WI38 (cell line): ENCODE measurements at regions not wholly inside any gene's neighbourhood (a gene's known extent, or its start where the extent isn't known, plus 50 kb on each side); places are given as distances from the start of the nearest gene placed in this dataset.

Experiments
- H3K4me3 ChIP-seq: 2 replicates; pipeline ENCODE4 v1.5.1; 2011; ENCODE audit warnings: low read depth, mild to moderate bottlenecking, control low read depth, low read length
- CTCF ChIP-seq: IDR thresholded peaks from 2 replicates; pipeline ENCODE4 v1.5.1; 2012; ENCODE audit warnings: low read depth, mild to moderate bottlenecking, control low read depth, low read length

- TF ChIP-seq CTCF = no peak
Observed at GRCh38 chr11:28481616-28482480, 373.7 kb downstream of the METTL15 start.

GRCh38 chr11:28480406-28480805, 372.2 kb downstream of the METTL15 start:
- H3K4me3 ChIP-seq = no peak overlapping the region
- no peak for TF ChIP-seq CTCF

More at GRCh38 chr11:28481616-28482480, 373.7 kb downstream of the METTL15 start:
- no peak overlapping the region for H3K4me3 ChIP-seq

GRCh38 chr11:28476864-28477263, 368.7 kb downstream of the METTL15 start:
- TF ChIP-seq CTCF = no peak
- H3K4me3 ChIP-seq = no peak overlapping the region

- no peak overlapping the region for H3K4me3 ChIP-seq
- no peak for TF ChIP-seq CTCF
Observed at GRCh38 chr11:28476049-28476448, 367.9 kb downstream of the METTL15 start.

GRCh38 chr11:28472904-28473303, 364.7 kb downstream of the METTL15 start:
- TF ChIP-seq CTCF = no peak
- H3K4me3 ChIP-seq = no peak overlapping the region

GRCh38 chr11:28471537-28471936, 363.3 kb downstream of the METTL15 start:
- TF ChIP-seq CTCF = no peak
- H3K4me3 ChIP-seq = no peak overlapping the region

- no peak overlapping the region for H3K4me3 ChIP-seq
- TF ChIP-seq CTCF = no peak
Observed at GRCh38 chr11:28470180-28470579, 362.0 kb downstream of the METTL15 start.
